Activated naive CD4-positive, alpha-beta T cell treated with anti-CD3 and anti-CD28 coated beads, Interleukin-2, amount 50 U/mL, for 72 hours (primary cell): ENCODE measurements at regions not wholly inside any gene's neighbourhood (a gene's known extent, or its start where the extent isn't known, plus 50 kb on each side); places are given as distances from the start of the nearest gene placed in this dataset.

ENCODE experiments used
- ATAC-seq, 2 donors: fragments of 150-1000 bp; cut with Tn5 transposase; 2 replicates each; pipeline ENCODE4 v1.10.0; 2021; ENCODE audit warnings: mild to moderate bottlenecking in 2 of 2, moderate library complexity in 2 of 2
- DNase-seq, 2 donors: peaks; one replicate each; pipeline ENCODE4 v3.0.0; 2021 to 2022; ENCODE audit warnings: low spot score in 2 of 2
- H3K27ac Mint-ChIP-seq, 2 donors: one replicate each; pipeline ENCODE4 v1.8.0; 2022; ENCODE audit warnings: mild to moderate bottlenecking in 2 of 2, mixed read lengths in 2 of 2
- H3K36me3 Mint-ChIP-seq, 2 donors: one replicate each; pipeline ENCODE4 v1.8.0; 2022; ENCODE audit warnings: mixed read lengths in 2 of 2
- H3K9me3 Mint-ChIP-seq, 2 donors: one replicate each; pipeline ENCODE4 v1.8.0; 2022; ENCODE audit warnings: mixed read lengths in 2 of 2

- H3K9me3 Mint-ChIP-seq = peaks cover 8% of the 10 kb centered on the region in 2 donors
- ATAC-seq (no peak), DNase-seq (no peak)
- no peaks in the 10 kb centered on the region for H3K36me3 Mint-ChIP-seq
- no peak overlapping the region for H3K27ac Mint-ChIP-seq
Measured at GRCh38 chr16:73233846-73234424, 186.0 kb upstream of the ZFHX3 start.

DNA sequence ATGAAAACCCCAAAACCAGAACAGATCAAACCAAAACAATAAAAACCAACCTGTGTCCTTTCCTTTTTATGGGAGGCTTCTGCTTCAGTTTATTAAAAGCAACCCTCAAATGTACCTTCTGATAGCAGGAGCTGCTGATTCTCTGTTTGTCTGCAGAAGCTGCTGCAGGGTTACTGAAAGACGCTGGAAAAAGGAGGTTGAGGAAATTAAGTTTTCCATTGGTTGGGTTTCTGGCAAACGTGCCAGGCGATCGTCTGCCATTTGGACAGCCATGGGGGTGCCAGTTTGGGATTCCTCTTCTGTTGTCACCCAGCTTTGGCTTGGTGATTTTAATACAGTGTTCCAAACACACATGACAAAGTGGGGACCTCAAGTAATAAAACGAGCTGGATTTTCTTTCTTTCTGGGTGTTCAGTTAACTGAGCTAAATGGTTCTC is 185.4 kb upstream of the ZFHX3 start:
- ATAC-seq = no peak
- no peak overlapping the region for H3K27ac Mint-ChIP-seq

GRCh38 chr16:73232555-73233328 is 184.8 kb upstream of the ZFHX3 start:
- ATAC-seq = no peak

More for the DNA sequence above, 185.4 kb upstream of the ZFHX3 start:
- no peaks in the 10 kb centered on the region for H3K36me3 Mint-ChIP-seq
- peaks cover 8% of the 10 kb centered on the region in 2 donors for H3K9me3 Mint-ChIP-seq
- no peak for DNase-seq

GRCh38 chr16:73231944-73232554 is 184.1 kb upstream of the ZFHX3 start:
- H3K36me3 Mint-ChIP-seq = no peaks in the 10 kb centered on the region
- H3K9me3 Mint-ChIP-seq = peaks cover 3 to 8% of the 10 kb centered on the region in 2 donors
- ATAC-seq (no peak), DNase-seq (no peak)
- H3K27ac Mint-ChIP-seq = no peak overlapping the region

More at GRCh38 chr16:73232555-73233328, 184.8 kb upstream of the ZFHX3 start:
- Mint-ChIP-seq H3K27ac (no peak overlapping the region), H3K36me3 (no peaks in the 10 kb centered on the region), H3K9me3 (peaks cover 5 to 8% of the 10 kb centered on the region in 2 donors)
- DNase-seq = no peak

GRCh38 chr16:73231379-73231778 is 183.5 kb upstream of the ZFHX3 start:
- Mint-ChIP-seq H3K27ac (no peak overlapping the region), H3K9me3 (peaks cover 3 to 8% of the 10 kb centered on the region in 2 donors), H3K36me3 (no peaks in the 10 kb centered on the region)
- ATAC-seq = no peak
- DNase-seq = no peak

- Mint-ChIP-seq H3K36me3 (no peaks in the 10 kb centered on the region), H3K27ac (no peak overlapping the region), H3K9me3 (peaks cover 3 to 8% of the 10 kb centered on the region in 2 donors)
- DNase-seq (no peak), ATAC-seq (no peak)
Measured at GRCh38 chr16:73230651-73231050, 182.7 kb upstream of the ZFHX3 start.

DNA sequence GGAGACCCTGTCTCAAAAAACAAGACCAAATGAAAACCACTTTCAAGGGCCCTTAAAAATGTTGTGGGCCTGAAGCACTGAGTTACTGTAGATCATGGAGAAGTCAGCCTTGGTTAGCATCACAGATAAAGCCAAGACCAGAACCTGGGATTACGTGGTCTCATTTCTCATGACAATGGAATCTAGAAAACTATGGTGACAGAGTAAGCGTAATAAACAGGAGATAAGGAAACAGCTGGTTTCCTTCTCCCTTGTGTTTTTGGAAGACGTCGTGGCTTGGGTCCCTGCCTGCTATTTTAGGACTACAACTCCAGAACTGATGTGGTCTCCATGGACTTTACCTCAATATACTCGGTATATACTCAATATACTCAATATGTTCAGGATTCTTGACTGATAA is 180.7 kb upstream of the ZFHX3 start:
- H3K9me3 Mint-ChIP-seq = peaks cover 3 to 8% of the 10 kb centered on the region in 2 donors
- no peak for ATAC-seq
- no peak overlapping the region for H3K27ac Mint-ChIP-seq

GRCh38 chr16:73226675-73227074 is 178.7 kb upstream of the ZFHX3 start:
- no peaks in the 10 kb centered on the region for H3K36me3 Mint-ChIP-seq
- H3K9me3 Mint-ChIP-seq = peaks cover 0 to 3% of the 10 kb centered on the region in 2 donors
- DNase-seq (no peak), ATAC-seq (no peak)
- no peak overlapping the region for H3K27ac Mint-ChIP-seq

More for the DNA sequence above, 180.7 kb upstream of the ZFHX3 start:
- no peak for DNase-seq
- H3K36me3 Mint-ChIP-seq = no peaks in the 10 kb centered on the region

DNA sequence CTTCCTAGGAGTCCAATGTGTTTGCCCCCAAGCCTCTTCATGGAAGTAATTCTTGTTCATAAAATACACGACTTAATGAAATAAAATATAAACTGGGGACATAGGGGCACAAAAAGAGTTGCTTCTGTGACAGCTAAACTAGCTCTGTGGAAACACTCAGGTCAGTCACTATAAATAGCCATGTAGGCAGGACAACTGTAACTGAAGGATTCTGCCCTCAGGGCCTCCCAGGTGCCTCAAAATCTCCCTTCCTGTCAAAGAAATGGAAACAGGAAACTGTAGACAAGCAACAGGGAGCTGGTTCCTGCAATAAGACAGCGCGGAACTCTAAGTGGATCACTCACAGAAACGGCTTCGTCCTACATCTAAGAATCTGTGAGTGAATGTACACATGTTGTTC is 178.1 kb upstream of the ZFHX3 start:
- Mint-ChIP-seq H3K36me3 (no peaks in the 10 kb centered on the region), H3K9me3 (peaks cover 0 to 3% of the 10 kb centered on the region in 2 donors), H3K27ac (no peak overlapping the region)
- no peak for DNase-seq
- ATAC-seq = no peak

DNA sequence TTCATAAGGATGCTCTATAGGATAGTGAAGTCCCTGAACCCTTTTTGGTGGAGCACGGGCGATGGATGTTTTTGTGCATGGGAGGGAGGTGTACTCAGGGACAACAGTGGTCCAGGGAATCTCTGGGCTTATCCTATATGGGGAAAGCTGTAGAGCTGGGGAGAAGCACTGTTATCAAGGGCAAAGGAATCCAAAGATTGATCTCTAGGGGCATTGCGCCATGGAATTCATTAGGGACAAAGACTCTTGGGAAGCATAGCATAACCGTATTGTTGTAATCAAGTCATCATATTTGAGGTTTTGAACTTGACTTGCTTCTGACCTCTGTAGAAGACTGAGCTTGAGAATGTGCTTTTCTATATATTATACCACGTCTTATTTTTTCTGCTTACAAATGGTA is 172.9 kb upstream of the ZFHX3 start:
- Mint-ChIP-seq H3K36me3 (peaks cover 0 to 6% of the 10 kb centered on the region in 2 donors), H3K9me3 (peaks cover 3 to 4% of the 10 kb centered on the region in 2 donors), H3K27ac (no peak overlapping the region)
- no peak for ATAC-seq
- DNase-seq = no peak

DNA sequence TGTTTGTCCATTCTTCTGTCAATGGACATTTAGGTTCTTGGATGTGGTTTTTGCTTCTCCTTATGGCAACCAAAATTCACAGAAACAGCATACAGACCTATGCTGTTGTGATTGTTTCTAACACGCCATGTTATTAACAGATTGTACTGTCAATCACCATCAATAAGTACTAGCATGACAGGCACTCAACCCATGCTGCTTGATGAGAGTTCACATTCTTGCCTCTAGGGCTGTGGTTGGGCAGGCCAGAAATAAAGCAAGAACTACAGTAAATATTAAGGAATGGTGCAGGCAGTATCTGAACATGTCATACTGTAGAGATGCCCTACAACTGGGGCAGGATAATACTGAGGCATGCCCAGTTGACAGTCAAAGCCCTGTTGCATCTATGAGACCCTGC is 171.2 kb upstream of the ZFHX3 start:
- DNase-seq = no peak
- Mint-ChIP-seq H3K36me3 (peaks cover 0 to 6% of the 10 kb centered on the region in 2 donors), H3K9me3 (peaks cover 8 to 9% of the 10 kb centered on the region in 2 donors), H3K27ac (no peak overlapping the region)
- no peak for ATAC-seq

DNA sequence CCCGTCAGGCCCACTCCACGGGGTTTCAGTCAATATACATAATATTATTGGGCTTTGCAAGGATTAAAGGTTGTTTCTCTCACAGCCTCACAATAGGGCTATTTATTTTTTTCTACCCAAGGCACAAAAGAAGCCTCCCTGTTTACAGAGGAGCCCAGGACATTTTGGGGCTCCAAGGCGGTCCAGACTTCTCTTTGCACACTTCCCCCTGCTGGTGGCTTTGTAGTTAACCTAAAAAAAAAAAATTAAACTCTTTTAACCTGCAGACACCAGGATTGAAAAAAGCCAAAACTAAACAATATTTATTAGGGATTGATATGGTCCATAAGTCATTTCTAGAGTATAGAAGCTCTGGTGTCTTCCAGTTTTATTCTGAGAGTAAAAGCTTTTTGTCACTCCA is 169.7 kb upstream of the ZFHX3 start:
- ATAC-seq = no peak

DNA sequence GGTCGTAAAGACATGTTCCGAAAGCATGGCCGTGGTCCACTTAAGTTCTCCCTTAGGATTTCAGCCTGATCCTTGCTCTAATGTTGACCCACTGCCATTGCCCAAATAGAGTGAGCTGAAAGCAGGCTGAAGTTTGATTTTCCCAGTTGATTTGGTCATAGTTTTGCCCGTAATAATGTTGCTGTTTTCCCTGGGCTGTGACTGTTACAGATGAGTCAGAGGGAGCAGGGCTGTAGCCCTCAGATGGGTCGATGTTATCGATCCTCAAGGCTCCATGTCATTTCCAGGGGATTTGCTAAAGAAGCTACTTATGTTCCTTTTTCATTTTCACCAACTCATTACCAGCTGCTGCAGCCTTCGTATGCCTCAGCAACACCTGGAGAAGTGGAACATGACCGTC is 169.0 kb upstream of the ZFHX3 start:
- Mint-ChIP-seq H3K27ac (no peak overlapping the region), H3K9me3 (peaks cover 8 to 9% of the 10 kb centered on the region in 2 donors), H3K36me3 (peaks cover 0 to 6% of the 10 kb centered on the region in 2 donors)
- DNase-seq = no peak
- ATAC-seq = no peak

More for the DNA sequence above, 169.7 kb upstream of the ZFHX3 start:
- DNase-seq = no peak
- peaks cover 0 to 6% of the 10 kb centered on the region in 2 donors for H3K36me3 Mint-ChIP-seq
- no peak overlapping the region for H3K27ac Mint-ChIP-seq
- H3K9me3 Mint-ChIP-seq = peaks cover 8 to 9% of the 10 kb centered on the region in 2 donors

DNA sequence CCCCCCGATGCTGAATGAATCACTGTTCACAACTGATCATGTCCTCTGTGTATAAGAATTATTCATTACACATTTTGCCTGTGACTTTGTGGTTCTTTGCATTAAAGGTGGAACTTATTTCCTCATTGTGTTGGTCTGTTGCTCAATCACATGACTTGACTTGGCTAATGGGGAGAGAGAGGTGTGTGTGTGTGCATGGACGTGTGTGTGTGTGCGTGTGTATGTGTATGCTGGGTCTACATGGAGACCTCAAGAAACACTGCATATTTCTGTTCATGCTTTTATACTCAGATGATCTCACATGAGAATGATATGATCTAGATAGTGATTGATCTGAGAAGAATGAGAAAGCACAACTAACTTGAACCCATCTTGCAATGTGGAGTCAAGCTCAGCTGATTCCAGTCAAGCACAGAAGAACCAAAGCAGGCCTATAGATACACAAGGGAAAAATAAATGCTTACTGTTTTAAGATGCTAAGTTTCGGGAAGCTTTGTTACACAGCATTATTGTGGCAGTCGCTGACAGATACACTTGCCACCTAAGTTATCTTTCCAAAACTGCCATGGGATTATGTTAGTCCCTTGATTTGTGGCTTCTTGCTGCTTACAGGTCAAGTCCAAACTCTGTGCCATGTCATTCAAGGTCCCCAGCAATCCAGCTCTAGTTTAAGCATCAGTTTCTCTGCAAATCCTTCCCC is 167.9 kb upstream of the ZFHX3 start:
- Mint-ChIP-seq H3K36me3 (peaks cover 0 to 6% of the 10 kb centered on the region in 2 donors), H3K27ac (no peak overlapping the region), H3K9me3 (peaks cover 8 to 9% of the 10 kb centered on the region in 2 donors)
- DNase-seq (no peak), ATAC-seq (no peak)

DNA sequence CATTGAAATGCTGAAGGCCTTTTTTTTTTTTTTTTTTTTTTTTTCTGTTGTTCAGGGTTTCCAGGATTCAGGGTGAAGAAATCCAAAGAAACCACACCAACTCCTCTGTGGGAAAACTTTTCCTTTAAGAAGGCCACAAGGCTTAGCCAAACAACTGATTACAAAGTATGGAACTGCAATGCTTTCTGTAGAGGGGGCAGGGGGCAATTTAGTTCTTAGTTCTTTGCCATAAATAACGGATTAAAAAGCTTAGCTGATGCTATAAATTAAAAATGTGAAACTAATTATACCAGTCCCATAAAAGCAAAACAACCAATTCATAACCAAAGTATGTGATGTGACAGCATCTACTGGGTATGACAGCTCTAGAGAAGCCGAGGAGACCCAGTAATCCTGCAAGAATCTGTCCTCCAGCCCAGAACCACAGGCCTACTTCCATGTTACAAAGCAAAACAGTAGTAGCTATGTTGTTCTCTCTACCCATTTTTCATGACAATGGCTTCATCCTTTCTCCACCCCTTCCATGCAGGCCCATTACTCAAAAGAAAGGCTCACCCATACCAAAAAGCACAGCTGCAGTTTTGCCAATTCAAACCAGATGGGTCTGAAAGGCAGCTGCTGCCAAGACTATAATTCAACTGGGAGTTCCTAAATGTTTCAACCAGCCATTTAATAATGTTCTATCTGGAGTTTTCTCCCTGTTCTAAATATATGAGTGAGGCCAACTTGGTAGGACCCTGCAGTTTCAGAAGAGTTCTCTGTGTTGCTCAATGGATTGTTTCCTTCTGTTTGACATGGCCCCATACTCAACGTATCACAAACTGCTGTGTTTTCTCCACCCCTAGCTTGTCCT is 167.1 kb upstream of the ZFHX3 start:
- DNase-seq (no peak), ATAC-seq (no peak)
- Mint-ChIP-seq H3K9me3 (peaks cover 8 to 9% of the 10 kb centered on the region in 2 donors), H3K36me3 (peaks cover 0 to 6% of the 10 kb centered on the region in 2 donors), H3K27ac (no peak overlapping the region)
